ENCODE measurements at regions not wholly inside any gene's neighbourhood (a gene's known extent, or its start where the extent isn't known, plus 50 kb on each side); places are given as distances from the start of the nearest gene placed in this dataset.

GRCh38 chr6:51099201-51099600 lies 280.5 kb downstream of the TFAP2B start:
- Mint-ChIP-seq H3K4me1 (no peaks in the 10 kb centered on the region), H3K4me3 (no peak overlapping the region), H3K27me3 (ENCODE audit: low read depth) (no peaks in the 10 kb centered on the region), H3K9me3 (no peaks in the 10 kb centered on the region), H3K36me3 (ENCODE audit: low read depth) (no peaks in the 10 kb centered on the region), H3K27ac (peak overlapping the region in 1 of 3 experiments; percentile 9)
- TF ChIP-seq, protein P1, sequence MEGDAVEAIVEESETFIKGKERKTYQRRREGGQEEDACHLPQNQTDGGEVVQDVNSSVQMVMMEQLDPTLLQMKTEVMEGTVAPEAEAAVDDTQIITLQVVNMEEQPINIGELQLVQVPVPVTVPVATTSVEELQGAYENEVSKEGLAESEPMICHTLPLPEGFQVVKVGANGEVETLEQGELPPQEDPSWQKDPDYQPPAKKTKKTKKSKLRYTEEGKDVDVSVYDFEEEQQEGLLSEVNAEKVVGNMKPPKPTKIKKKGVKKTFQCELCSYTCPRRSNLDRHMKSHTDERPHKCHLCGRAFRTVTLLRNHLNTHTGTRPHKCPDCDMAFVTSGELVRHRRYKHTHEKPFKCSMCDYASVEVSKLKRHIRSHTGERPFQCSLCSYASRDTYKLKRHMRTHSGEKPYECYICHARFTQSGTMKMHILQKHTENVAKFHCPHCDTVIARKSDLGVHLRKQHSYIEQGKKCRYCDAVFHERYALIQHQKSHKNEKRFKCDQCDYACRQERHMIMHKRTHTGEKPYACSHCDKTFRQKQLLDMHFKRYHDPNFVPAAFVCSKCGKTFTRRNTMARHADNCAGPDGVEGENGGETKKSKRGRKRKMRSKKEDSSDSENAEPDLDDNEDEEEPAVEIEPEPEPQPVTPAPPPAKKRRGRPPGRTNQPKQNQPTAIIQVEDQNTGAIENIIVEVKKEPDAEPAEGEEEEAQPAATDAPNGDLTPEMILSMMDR (IDR thresholded peaks at IDR 0.05; ENCODE audit: unreplicated experiment in 3 of 3) = no peak

DNA sequence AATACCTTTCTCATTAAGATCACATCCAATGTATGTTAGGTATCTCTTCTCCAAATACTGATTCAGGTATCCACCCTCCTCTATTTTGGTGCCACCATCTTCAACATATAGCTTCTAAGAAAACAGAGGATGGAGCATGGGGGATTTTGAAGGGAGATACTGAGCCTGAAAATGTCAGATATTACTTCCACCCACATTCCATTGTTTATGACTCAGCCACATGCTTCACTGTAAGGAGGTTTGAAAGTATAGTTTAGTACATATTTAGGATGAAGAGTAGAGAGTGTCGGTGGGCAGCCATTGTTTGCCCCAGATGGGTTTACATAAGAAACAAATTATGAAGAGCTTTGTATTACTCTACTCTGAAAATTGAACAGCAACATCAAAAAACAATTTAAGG lies 286.7 kb downstream of the TFAP2B start:
- TF ChIP-seq, protein P1 (IDR thresholded peaks at IDR 0.05; ENCODE audit: unreplicated experiment in 3 of 3) = no peak
- no peaks in the 10 kb centered on the region for H3K4me1 Mint-ChIP-seq
- H3K27ac Mint-ChIP-seq = no peak overlapping the region

GRCh38 chr6:51107769-51108203 lies 289.1 kb downstream of the TFAP2B start:
- Mint-ChIP-seq H3K9me3 (no peaks in the 10 kb centered on the region), H3K4me1 (no peaks in the 10 kb centered on the region), H3K36me3 (ENCODE audit: low read depth) (no peaks in the 10 kb centered on the region), H3K27me3 (ENCODE audit: low read depth) (no peaks in the 10 kb centered on the region), H3K27ac (no peak overlapping the region), H3K4me3 (no peak overlapping the region)
- TF ChIP-seq, protein P1 (IDR thresholded peaks at IDR 0.05; ENCODE audit: unreplicated experiment in 3 of 3) = no peak

More for the DNA sequence above, 286.7 kb downstream of the TFAP2B start:
- no peaks in the 10 kb centered on the region for H3K36me3 Mint-ChIP-seq (ENCODE audit: low read depth)
- no peaks in the 10 kb centered on the region for H3K27me3 Mint-ChIP-seq (ENCODE audit: low read depth)
- no peak overlapping the region for H3K4me3 Mint-ChIP-seq
- H3K9me3 Mint-ChIP-seq = no peaks in the 10 kb centered on the region

- Mint-ChIP-seq H3K27me3 (ENCODE audit: low read depth) (no peaks in the 10 kb centered on the region), H3K27ac (no peak overlapping the region), H3K9me3 (no peaks in the 10 kb centered on the region), H3K4me3 (no peak overlapping the region), H3K36me3 (ENCODE audit: low read depth) (no peaks in the 10 kb centered on the region), H3K4me1 (no peaks in the 10 kb centered on the region)
- TF ChIP-seq, protein P1 (IDR thresholded peaks at IDR 0.05; ENCODE audit: unreplicated experiment in 3 of 3) = no peak
Observed at GRCh38 chr6:51108563-51109234, 290.0 kb downstream of the TFAP2B start.

- Mint-ChIP-seq H3K36me3 (ENCODE audit: low read depth) (no peaks in the 10 kb centered on the region), H3K27me3 (ENCODE audit: low read depth) (peaks cover 3% of the 10 kb centered on the region), H3K27ac (no peak overlapping the region), H3K9me3 (no peaks in the 10 kb centered on the region), H3K4me3 (no peak overlapping the region), H3K4me1 (peaks cover 5% of the 10 kb centered on the region)
- TF ChIP-seq, protein P1 (IDR thresholded peaks at IDR 0.05; ENCODE audit: unreplicated experiment in 3 of 3) = no peak
Observed at GRCh38 chr6:51112731-51113130, 294.1 kb downstream of the TFAP2B start.

GRCh38 chr6:51116723-51117122 lies 298.1 kb downstream of the TFAP2B start:
- peaks cover 3% of the 10 kb centered on the region for H3K27me3 Mint-ChIP-seq (ENCODE audit: low read depth)
- TF ChIP-seq, protein P1 (IDR thresholded peaks at IDR 0.05; ENCODE audit: unreplicated experiment in 3 of 3) = no peak
- H3K4me3 Mint-ChIP-seq = no peak overlapping the region
- H3K27ac Mint-ChIP-seq = peak overlapping the region; percentile 16 to 80 (median 23)
- H3K36me3 Mint-ChIP-seq (ENCODE audit: low read depth) = no peaks in the 10 kb centered on the region
- H3K4me1 Mint-ChIP-seq = peaks cover 5% of the 10 kb centered on the region
- no peaks in the 10 kb centered on the region for H3K9me3 Mint-ChIP-seq

All from nephron (organoid).